ENCODE measurements at regions not wholly inside any gene's neighbourhood (a gene's known extent, or its start where the extent isn't known, plus 50 kb on each side); places are given as distances from the start of the nearest gene placed in this dataset.

- no peak for TF ChIP-seq AKNA (CRISPR knock-in tag; IDR thresholded peaks at IDR 0.05; ENCODE audit: borderline replicate concordance)
- peak; percentile 84 for TF ChIP-seq ZBTB7B (CRISPR knock-in tag; IDR thresholded peaks at IDR 0.05)
- no peak; the same call in 1 of the 2 replicates for TF ChIP-seq SAFB2 (CRISPR knock-in tag; IDR thresholded peaks at IDR 0.05; ENCODE audit: borderline replicate concordance, low read depth)
- no peak for TF ChIP-seq RNF219 (CRISPR knock-in tag; IDR thresholded peaks at IDR 0.05)
- TF ChIP-seq ARID2 (CRISPR knock-in tag; IDR thresholded peaks at IDR 0.05; ENCODE audit: borderline replicate concordance), result no peak
- TF ChIP-seq ZNF484 (CRISPR knock-in tag; IDR thresholded peaks at IDR 0.05; ENCODE audit: borderline replicate concordance, low read depth), result no peak
- peak; percentile 64; the same call in 1 of the 2 replicates for TF ChIP-seq ZNF362 (CRISPR knock-in tag; IDR thresholded peaks at IDR 0.05; ENCODE audit: borderline replicate concordance)
- no peak for TF ChIP-seq ZNF546 (CRISPR knock-in tag; conservative IDR thresholded peaks at IDR 0.05)
- TF ChIP-seq KDM3A (CRISPR knock-in tag; IDR thresholded peaks at IDR 0.05; ENCODE audit: low read depth), result peak; percentile 72; the same call in 1 of the 2 replicates
- TF ChIP-seq RCOR2 (CRISPR knock-in tag; IDR thresholded peaks at IDR 0.05), result peak; percentile 87
- TF ChIP-seq ZFP36L1 (CRISPR knock-in tag; IDR thresholded peaks at IDR 0.05), result no peak
- peak; percentile 96 for TF ChIP-seq ZGPAT (CRISPR knock-in tag; IDR thresholded peaks at IDR 0.05)
- TF ChIP-seq ZNF674 (CRISPR knock-in tag; IDR thresholded peaks at IDR 0.05; ENCODE audit: low read depth), result no peak
- TF ChIP-seq E2F5 (CRISPR knock-in tag; conservative IDR thresholded peaks at IDR 0.05), result no peak
- TF ChIP-seq ZBTB38 (CRISPR knock-in tag; IDR thresholded peaks at IDR 0.05), result no peak
- no peak for TF ChIP-seq SKIL (CRISPR knock-in tag; IDR thresholded peaks at IDR 0.05; ENCODE audit: borderline replicate concordance)
- no peak for TF ChIP-seq ZNF296 (CRISPR knock-in tag; conservative IDR thresholded peaks at IDR 0.05)
These were observed 709.0 kb downstream of the EPM2A start (continued) for GRCh38 chr6:145026267-145026679.

All from HepG2 (cell line).